DND-41 (cell line): ENCODE measurements at regions not wholly inside any gene's neighbourhood (a gene's known extent, or its start where the extent isn't known, plus 50 kb on each side); places are given as distances from the start of the nearest gene placed in this dataset.

Experiments
- ATAC-seq: fragments of 200-7000 bp; cut with Tn5 transposase; 3 replicates; pipeline ENCODE4 v1.9.1; 2021; ENCODE audit warnings: low read depth; ENCODE audit not compliant: insufficient read depth
- DNase-seq: peaks from one replicate; pipeline ENCODE4 v3.0.0-alpha.2; 2020
- H2AFZ ChIP-seq: 2 replicates; pipeline ENCODE4 v1.6.0; 2012; ENCODE audit warnings: low read depth, low read length
- H3K27ac ChIP-seq: 2 replicates; pipeline ENCODE4 v1.5.1; 2012; ENCODE audit warnings: low read length, inconsistent platforms
- H3K27me3 ChIP-seq: fragments of 200-600 bp; sonication (generic); 2 replicates; pipeline ENCODE4 v1.6.0; 2012; ENCODE audit warnings: low read length, mild to moderate bottlenecking, inconsistent platforms; ENCODE audit not compliant: insufficient read depth, poor library complexity
- H3K36me3 ChIP-seq: 2 replicates; pipeline ENCODE4 v1.5.1; 2012; ENCODE audit warnings: low read length, inconsistent platforms; ENCODE audit not compliant: insufficient read depth
- H3K4me1 ChIP-seq: 2 replicates; pipeline ENCODE4 v1.5.1; 2012; ENCODE audit warnings: mild to moderate bottlenecking, low read length; ENCODE audit not compliant: insufficient read depth
- H3K4me2 ChIP-seq: 2 replicates; pipeline ENCODE4 v1.6.0; 2012; ENCODE audit warnings: mild to moderate bottlenecking, moderate library complexity, low read length, inconsistent platforms; ENCODE audit not compliant: insufficient read depth
- H3K4me3 ChIP-seq, 2 experiments: fragments of 200-600 bp in 1 of 2; shearing (Covaris generic) in 1 of 2; 2 replicates each; pipeline ENCODE4 v1.5.1; 2012 to 2016; ENCODE audit warnings: inconsistent platforms in 2 of 2, low read length in 2 of 2, mild to moderate bottlenecking in 2 of 2, low read depth in 1 of 2, moderate library complexity in 1 of 2
- H3K79me2 ChIP-seq: 2 replicates; pipeline ENCODE4 v1.6.0; 2012; ENCODE audit warnings: low read length, inconsistent platforms; ENCODE audit not compliant: insufficient read depth
- H3K9ac ChIP-seq: 2 replicates; pipeline ENCODE4 v1.6.0; 2012; ENCODE audit warnings: low read depth, mild to moderate bottlenecking, inconsistent platforms, low read length, moderate library complexity
- H3K9me3 ChIP-seq: 2 replicates; pipeline ENCODE4 v1.5.1; 2012; ENCODE audit warnings: low read length, moderate library complexity, mild to moderate bottlenecking, inconsistent platforms; ENCODE audit not compliant: insufficient read depth, severe bottlenecking
- H4K20me1 ChIP-seq: 2 replicates; pipeline ENCODE4 v1.6.0; 2012; ENCODE audit warnings: low read length; ENCODE audit not compliant: insufficient read depth
- EZH2 ChIP-seq: IDR thresholded peaks from 3 replicates; pipeline ENCODE4 v1.6.1; 2012; ENCODE audit warnings: borderline replicate concordance, low read depth, mild to moderate bottlenecking, moderate library complexity, low read length, inconsistent platforms; ENCODE audit not compliant: severe bottlenecking
- TF ChIP-seq, protein P1 (sequence below): IDR thresholded peaks from 2 replicates; pipeline ENCODE4 v1.5.1; 2012; ENCODE audit warnings: borderline replicate concordance, low read length, moderate library complexity, mild to moderate bottlenecking; ENCODE audit not compliant: poor library complexity, severe bottlenecking; ENCODE audit errors: extremely low read depth

DNA sequence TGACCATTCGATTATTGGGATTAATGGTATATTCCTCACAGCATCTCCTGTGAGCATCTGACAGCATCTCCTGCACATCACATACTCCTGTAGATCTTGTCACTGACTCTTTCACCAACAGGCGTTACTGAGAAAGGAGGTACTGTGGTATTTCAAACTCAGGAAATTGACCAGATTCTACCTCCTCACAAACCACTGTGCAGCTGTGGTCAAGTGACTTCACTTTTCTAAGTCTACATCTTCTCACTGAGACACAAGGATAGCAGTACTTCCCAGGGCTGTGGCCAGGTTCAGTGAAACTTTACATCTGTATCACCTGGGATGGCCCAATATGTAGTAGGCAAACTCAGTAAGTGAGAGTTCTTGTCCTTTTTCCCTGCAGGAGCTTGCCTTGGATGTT is 332.3 kb upstream of the ADAMTSL1 start:
- H3K9ac ChIP-seq = no peak overlapping the region
- no peaks in the 10 kb centered on the region for H3K27me3 ChIP-seq
- H3K9me3 ChIP-seq = no peaks in the 10 kb centered on the region
- no peaks in the 10 kb centered on the region for H4K20me1 ChIP-seq
- ATAC-seq = no peak
- H3K27ac ChIP-seq = no peak overlapping the region
- no peaks in the 10 kb centered on the region for H3K79me2 ChIP-seq
- no peak overlapping the region for H2AFZ ChIP-seq
- H3K36me3 ChIP-seq = no peaks in the 10 kb centered on the region
- no peak for TF ChIP-seq EZH2
- TF ChIP-seq, protein P1, sequence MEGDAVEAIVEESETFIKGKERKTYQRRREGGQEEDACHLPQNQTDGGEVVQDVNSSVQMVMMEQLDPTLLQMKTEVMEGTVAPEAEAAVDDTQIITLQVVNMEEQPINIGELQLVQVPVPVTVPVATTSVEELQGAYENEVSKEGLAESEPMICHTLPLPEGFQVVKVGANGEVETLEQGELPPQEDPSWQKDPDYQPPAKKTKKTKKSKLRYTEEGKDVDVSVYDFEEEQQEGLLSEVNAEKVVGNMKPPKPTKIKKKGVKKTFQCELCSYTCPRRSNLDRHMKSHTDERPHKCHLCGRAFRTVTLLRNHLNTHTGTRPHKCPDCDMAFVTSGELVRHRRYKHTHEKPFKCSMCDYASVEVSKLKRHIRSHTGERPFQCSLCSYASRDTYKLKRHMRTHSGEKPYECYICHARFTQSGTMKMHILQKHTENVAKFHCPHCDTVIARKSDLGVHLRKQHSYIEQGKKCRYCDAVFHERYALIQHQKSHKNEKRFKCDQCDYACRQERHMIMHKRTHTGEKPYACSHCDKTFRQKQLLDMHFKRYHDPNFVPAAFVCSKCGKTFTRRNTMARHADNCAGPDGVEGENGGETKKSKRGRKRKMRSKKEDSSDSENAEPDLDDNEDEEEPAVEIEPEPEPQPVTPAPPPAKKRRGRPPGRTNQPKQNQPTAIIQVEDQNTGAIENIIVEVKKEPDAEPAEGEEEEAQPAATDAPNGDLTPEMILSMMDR = no peak
- no peak overlapping the region for H3K4me2 ChIP-seq
- H3K4me1 ChIP-seq = no peaks in the 10 kb centered on the region
- DNase-seq = no peak
- H3K4me3 ChIP-seq = no peak overlapping the region

DNA sequence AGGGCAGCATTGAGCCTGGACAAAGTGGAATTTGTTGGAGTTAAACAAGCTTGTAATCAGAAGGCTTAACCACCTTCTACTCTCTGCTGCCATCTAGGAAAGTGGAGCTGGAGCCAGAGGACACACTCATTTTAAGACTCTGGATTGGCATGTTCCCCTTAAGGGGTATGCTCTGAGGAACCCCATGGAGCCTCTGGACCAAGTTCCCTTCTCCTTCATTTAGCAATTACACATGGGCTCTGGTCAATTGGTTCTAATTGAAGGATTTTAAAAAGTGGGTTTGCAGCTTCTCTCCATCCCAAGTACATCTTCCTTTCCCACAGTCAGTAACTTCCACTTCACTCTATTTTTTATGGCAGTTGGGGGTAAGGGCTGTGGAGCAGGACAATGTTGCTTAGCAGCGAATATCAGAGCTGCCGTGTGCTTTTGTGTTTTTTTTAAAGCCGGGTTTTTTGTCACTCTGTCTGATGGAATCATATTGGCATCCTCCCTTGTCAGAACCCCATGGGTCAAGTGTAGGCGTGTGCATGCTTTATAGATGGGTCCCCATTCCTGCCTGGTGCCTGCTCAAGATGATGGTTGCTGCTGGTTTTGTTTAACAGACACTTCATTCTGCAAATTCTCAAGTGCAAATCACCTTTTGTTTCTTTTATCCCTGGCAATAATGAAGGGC is 330.7 kb upstream of the ADAMTSL1 start:
- TF ChIP-seq EZH2 = no peak
- TF ChIP-seq, protein P1 = no peak
- Histone ChIP-seq H3K9ac (no peak overlapping the region), H3K4me3 (no peak overlapping the region), H3K27me3 (no peaks in the 10 kb centered on the region), H3K36me3 (no peaks in the 10 kb centered on the region), H3K9me3 (no peaks in the 10 kb centered on the region), H2AFZ (no peak overlapping the region), H3K79me2 (no peaks in the 10 kb centered on the region), H3K4me1 (no peaks in the 10 kb centered on the region), H4K20me1 (no peaks in the 10 kb centered on the region), H3K27ac (no peak overlapping the region), H3K4me2 (no peak overlapping the region)
- ATAC-seq (no peak), DNase-seq (no peak)

DNA sequence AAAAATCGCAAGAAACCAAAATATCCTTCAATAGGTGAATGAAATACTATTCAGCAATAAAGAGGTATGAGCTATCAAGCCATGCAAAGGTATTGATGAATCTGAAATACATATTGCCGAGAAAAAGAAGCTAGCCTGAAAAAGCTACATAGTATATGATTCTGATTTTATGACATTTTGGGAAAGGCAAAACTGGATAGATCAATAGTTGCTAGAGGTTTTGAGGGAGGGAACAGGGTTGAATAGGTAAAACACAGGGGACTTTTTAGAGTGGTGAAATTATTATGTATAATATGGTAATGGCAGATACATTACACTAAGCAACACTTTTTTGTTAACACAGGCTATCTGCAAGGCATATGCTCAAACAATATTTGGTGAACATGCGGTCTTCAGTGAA is 327.6 kb upstream of the ADAMTSL1 start:
- no peak overlapping the region for H3K4me2 ChIP-seq
- no peak overlapping the region for H3K27ac ChIP-seq
- no peaks in the 10 kb centered on the region for H3K79me2 ChIP-seq
- TF ChIP-seq EZH2 = no peak
- TF ChIP-seq, protein P1 = no peak
- ATAC-seq (no peak), DNase-seq (no peak)
- H3K36me3 ChIP-seq = no peaks in the 10 kb centered on the region
- no peak overlapping the region for H3K4me3 ChIP-seq
- no peaks in the 10 kb centered on the region for H4K20me1 ChIP-seq
- H3K9me3 ChIP-seq = no peaks in the 10 kb centered on the region
- no peak overlapping the region for H2AFZ ChIP-seq
- no peaks in the 10 kb centered on the region for H3K27me3 ChIP-seq
- no peaks in the 10 kb centered on the region for H3K4me1 ChIP-seq
- H3K9ac ChIP-seq = no peak overlapping the region
